Forelimb muscle (tissue), 1 donor: ENCODE measurements at regions not wholly inside any gene's neighbourhood (a gene's known extent, or its start where the extent isn't known, plus 50 kb on each side); places are given as distances from the start of the nearest gene placed in this dataset.
"Not testable (repeated sequence)": the region's sequence is repeated elsewhere in the genome, so short reads cannot be mapped to it uniquely, and the experiment has no call there.

Experiments
- DNase-seq: peaks from one replicate; pipeline ENCODE4 v3.0.0-alpha.2; 2013; ENCODE audit warnings: low read depth

GRCh38 chr4:19239565-19239964 is 1012.1 kb upstream of the SLIT2 start:
- no peak for DNase-seq

- DNase-seq = no peak
Observed at GRCh38 chr4:19236473-19236872, 1015.2 kb upstream of the SLIT2 start.

- DNase-seq = peak; percentile 17
Observed at GRCh38 chr4:19230906-19231545, 1020.7 kb upstream of the SLIT2 start.

GRCh38 chr4:19227701-19228100 is 1024.0 kb upstream of the SLIT2 start:
- no peak for DNase-seq

GRCh38 chr4:19224820-19225219 is 1026.9 kb upstream of the SLIT2 start:
- DNase-seq = peak; percentile 9

GRCh38 chr4:19216476-19216875 is 1035.2 kb upstream of the SLIT2 start:
- DNase-seq = no peak

- no peak for DNase-seq
Observed at GRCh38 chr4:19214591-19215186, 1037.0 kb upstream of the SLIT2 start.

- no peak for DNase-seq
Observed at GRCh38 chr4:19213388-19213787, 1038.3 kb upstream of the SLIT2 start.

- no peak for DNase-seq
Observed at GRCh38 chr4:19205853-19206252, 1045.9 kb upstream of the SLIT2 start.

- DNase-seq = not testable (repeated sequence)
Observed at GRCh38 chr4:19197838-19198237, 1053.9 kb upstream of the SLIT2 start.

- DNase-seq = no peak
Observed at GRCh38 chr4:19195696-19196095, 1056.0 kb upstream of the SLIT2 start.

GRCh38 chr4:19194672-19195071 is 1057.0 kb upstream of the SLIT2 start:
- no peak for DNase-seq

- DNase-seq = no peak
Observed at GRCh38 chr4:19193274-19193981, 1058.3 kb upstream of the SLIT2 start.

GRCh38 chr4:19191979-19192650 is 1059.6 kb upstream of the SLIT2 start:
- DNase-seq = no peak

- no peak for DNase-seq
Observed at GRCh38 chr4:19187691-19188090, 1064.0 kb upstream of the SLIT2 start.

- DNase-seq = no peak
Observed at GRCh38 chr4:19187096-19187495, 1064.6 kb upstream of the SLIT2 start.

GRCh38 chr4:19181631-19182030 is 1070.1 kb upstream of the SLIT2 start:
- DNase-seq = not testable (repeated sequence)

GRCh38 chr4:19178835-19179234 is 1072.9 kb upstream of the SLIT2 start:
- DNase-seq = no peak

- no peak for DNase-seq
Observed at GRCh38 chr4:19177616-19178015, 1074.1 kb upstream of the SLIT2 start.

- DNase-seq = no peak
Observed at GRCh38 chr4:19171832-19172231, 1079.9 kb upstream of the SLIT2 start.

GRCh38 chr4:19167311-19167710 is 1084.4 kb upstream of the SLIT2 start:
- no peak for DNase-seq

GRCh38 chr4:19164334-19164733 is 1087.4 kb upstream of the SLIT2 start:
- DNase-seq = no peak

GRCh38 chr4:19159874-19160273 is 1091.8 kb upstream of the SLIT2 start:
- DNase-seq = no peak
